ENCODE measurements at regions not wholly inside any gene's neighbourhood (a gene's known extent, or its start where the extent isn't known, plus 50 kb on each side); places are given as distances from the start of the nearest gene placed in this dataset.

- no peak for TF ChIP-seq POLR2A (IDR thresholded peaks at IDR 0.05)
- no peak for TF ChIP-seq CTCF (IDR thresholded peaks at IDR 0.05)
Observed at GRCh38 chrX:40279762-40280161, 182.0 kb upstream of the BCOR start.

Measured in testis (tissue), 2 donors.